ENCODE measurements at regions not wholly inside any gene's neighbourhood (a gene's known extent, or its start where the extent isn't known, plus 50 kb on each side); places are given as distances from the start of the nearest gene placed in this dataset.
"Not testable (repeated sequence)": the region's sequence is repeated elsewhere in the genome, so short reads cannot be mapped to it uniquely, and the experiment has no call there.

DNA sequence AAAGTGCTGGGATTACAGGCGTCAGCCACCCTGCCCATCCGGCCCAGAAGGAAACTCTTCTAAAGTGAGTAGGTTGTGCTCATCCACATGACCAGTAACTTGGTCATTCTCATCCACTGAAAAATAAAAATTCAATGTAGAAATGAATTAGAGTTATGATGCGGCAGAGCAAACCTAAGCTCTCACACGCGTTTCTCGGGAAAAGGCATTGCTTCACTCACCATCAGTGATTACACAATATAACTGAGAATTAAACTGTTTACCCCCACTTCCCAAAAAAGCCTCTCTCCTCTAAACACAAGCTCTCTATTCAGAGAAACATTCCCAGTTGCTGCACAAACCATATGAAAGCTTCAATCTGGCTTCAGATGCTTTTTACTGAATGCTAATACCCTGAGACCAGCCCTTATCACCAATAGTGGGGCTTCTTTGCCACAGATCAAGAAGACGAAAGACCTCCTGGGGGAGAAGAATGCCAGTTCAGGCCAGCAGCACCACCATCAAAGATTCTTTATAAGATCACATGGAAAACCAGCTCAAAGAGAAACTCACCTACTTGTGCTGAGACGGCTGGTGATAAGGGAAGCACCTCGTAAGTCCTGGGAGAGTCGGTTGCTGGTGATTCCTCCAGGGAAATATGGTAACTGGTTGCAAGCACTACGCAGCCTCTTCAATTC, 121.5 kb upstream of the SFSWAP start:
- DNase-seq: no peak

DNA sequence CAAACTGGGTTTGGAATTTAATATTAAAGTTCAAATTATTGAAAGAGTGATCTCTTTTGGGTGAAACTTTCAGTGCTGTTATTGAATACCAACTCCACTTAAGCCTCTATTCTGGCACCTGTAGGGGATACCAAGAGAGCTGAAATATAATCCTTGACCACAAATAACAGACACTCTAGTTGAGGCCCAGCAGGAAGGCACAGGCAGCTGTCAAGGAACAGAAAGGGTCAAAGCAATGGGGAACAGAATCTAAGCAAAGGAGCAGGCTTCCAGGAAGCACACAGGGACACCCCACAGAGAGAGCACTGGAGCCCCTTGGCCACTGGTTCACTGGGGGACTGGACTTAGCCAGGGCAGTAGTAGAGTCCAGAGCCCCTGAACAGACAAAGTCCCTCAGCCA, 120.9 kb upstream of the SFSWAP start:
- no peak for DNase-seq

DNA sequence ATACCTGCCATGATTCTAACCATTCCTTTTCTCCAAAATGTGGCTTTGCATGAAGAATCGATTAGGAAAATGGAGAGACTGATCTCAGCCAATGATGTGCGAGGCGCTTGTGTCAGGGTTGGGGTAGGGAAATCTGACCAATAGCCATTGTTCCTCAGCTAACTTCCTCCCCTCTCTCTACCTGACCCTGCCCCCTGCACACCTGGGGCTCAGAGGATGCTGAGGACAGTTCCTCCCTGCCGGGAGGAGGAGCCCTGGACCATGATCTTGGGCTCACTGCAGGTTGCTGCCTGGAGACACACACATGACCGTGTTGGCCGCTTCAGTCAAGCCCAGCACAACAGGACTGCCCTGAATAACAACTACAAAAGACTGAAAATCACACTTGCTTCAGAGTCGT, 119.8 kb upstream of the SFSWAP start:
- DNase-seq: no peak

DNA sequence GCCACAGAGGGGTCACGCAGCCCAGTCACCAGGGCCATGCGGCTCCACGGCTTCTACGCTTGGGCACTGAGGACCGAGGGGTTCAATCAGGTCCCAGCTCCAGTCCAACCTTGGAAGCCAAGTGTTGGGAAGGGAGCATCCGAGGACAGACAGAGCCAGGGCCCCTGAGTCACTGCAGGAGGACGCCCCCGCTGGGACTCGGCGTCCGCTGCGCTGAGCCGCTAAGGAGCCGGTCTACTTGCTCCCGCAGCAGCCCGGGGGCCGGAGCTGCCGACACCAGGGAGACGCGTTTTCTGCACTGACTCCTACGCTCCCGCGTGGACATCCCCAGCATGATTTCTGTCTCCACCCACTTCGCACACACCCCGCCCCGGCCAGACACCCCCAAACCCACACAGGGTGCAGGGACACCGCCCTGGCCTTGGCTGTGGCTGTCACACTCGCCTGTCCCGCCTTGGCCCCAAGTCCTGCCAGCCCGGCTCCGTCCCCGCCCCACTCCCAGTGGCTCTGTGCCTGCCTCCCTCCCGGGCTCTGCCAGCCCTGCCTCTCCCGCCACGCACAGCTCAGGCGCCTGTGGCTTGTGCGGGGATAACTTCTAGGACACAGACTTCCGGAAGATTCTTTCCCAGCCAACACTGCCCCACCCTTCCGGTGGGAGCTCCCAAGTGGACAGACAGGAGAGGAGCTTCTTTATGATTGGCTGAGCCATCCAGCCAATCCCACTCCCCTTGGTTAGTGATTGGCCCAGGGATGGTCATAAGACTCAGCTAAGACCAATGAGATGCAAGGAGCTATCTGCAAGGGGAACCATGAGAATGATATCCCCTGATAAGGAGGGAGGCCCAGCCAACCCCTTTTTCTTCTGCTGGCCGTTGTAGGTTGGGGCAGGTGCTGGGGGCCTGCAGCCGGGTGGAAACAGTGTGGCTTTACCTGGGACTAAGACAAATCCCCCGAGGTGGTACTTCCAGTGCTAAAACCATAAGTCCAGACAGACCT, 118.9 kb upstream of the SFSWAP start:
- no peak for DNase-seq

DNA sequence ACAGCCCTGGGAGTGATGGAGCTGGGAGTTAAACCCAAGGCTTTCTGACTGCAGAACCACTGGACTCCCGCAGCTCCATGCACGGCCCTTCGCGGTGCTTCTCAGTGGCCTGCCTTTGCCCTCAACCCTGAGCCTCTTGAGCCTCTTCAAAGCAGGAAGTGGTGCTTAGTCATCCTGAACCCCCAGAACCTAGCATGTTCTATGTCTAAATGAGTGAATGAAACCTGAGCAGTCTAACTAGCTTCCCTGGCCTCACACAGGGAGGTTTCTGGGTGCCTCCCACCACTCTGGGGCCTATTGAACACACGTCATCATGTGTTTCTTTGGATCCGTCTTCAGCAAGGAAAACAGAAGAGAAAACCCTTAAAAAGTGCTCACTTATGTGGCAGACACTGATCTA, 117.9 kb upstream of the SFSWAP start:
- DNase-seq: no peak

DNA sequence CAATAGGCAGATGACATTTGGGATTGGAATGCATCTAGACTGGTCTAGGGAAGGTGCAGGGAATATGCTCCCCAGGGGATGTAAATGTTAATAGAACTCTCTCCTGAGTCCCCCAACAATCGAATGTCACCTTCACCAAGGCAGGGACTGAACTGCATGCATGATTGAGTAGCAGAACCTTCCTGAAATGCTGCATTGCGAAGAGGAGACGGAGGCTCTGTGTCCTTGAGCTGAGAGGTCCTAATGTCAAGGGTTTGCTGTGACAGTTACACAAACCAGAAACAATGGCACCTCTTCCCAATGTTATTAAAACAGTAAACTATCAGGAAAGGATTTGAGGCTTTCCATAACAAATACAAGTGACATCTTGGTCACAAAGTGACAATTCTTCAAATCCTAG, 117.5 kb upstream of the SFSWAP start:
- no peak for DNase-seq

DNA sequence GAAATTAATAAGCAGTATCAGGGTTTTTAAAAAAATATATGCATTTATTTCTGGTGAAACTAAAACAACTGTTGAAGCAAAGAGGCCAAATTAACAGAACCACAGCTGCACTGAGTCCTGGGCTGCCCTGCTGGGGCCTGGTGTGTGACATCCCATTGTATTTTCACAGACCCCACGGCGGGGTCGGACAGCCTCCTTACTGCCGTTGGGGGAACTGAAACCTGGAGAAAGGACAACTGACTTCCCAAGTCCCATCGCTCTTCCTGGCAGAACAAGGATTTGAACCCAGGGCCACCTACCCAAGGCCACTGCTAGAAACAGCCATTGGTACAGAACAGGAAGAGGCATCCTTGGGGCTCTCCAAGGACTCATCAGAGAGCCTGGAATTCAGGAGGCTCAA, 114.8 kb upstream of the SFSWAP start:
- no peak for DNase-seq

DNA sequence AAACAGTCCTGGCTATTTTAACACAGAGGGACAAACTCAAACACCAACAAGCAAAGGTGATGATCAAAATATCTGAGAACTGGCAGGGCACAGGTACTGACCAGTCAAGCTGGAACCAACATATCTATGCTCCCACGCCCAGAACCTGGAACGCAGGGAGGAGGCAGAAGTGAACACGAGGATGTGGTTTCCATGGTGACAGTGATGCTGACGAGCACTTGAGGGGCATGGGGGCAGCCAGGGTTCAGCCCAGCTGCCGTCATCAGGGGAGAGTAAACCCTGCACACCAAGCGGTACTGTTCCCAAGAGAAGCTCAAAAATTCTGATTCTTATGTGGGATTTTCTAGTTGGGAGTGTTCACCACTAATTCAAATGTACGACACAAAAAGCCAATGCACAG, 113.6 kb upstream of the SFSWAP start:
- no peak for DNase-seq

DNA sequence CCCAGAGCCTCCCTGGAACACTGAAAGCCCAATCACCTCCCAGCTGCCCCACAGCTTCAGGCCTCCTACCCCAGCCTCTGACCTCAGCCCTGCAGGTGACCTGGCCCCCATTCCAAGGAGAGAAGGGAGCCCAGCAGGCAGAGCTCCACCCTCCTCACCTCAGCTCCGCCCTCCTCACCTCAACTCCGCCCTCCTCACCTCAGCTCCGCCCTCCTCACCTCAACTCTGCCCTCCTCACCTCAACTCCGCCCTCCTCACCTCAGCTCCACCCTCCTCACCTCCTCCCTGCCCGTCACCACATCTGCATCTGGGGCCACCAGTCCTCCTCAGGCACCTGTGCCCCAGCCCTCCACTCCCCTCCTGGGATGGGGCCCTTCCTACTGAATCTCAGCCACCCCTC, 112.2 kb upstream of the SFSWAP start:
- no peak for DNase-seq

DNA sequence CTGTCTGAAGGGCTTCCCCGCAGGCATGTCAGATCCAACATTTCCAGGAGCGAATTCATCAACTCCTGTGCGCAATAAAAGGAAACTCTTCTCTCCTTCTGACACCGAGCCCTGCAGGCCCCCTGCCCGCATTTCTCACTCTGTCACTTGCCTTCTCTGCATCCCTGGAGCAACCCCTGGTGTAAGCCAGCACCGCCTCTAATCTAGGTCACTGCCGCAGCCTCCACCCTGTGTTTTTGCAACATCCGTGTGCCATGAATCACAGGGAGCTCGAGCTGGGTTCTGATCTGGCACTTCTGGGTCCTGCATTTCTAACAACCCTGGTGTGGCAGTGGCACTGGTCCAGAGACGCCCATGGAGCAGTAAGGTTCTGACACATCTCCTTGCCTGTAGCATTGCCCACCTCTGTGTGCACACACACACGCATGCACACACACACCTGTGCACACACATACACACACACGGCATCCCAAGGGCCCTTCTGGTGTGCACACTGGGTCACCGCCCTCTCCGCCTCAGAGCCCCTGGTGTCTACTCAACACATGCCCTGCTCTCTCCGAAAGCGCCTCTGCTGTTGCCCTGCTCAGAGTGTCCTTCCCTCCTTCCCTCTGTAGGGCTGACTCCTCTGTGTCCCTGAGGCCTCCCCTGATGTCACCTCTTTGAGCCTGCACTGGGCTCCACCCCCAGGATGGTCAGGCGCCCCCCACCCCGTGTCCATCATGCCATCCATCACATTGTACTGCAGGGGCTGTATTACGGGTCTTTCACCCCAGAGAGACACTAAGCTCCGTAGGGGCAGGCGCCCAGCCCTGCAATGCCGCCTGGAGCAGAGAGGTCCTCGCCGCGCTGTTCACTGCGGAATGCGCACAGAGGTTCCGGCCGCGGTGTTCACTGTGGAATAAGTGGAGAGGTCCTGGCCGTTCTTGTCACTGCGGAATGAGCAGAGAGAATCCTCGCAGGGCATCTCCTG, 111.4 kb upstream of the SFSWAP start:
- no peak for DNase-seq

DNA sequence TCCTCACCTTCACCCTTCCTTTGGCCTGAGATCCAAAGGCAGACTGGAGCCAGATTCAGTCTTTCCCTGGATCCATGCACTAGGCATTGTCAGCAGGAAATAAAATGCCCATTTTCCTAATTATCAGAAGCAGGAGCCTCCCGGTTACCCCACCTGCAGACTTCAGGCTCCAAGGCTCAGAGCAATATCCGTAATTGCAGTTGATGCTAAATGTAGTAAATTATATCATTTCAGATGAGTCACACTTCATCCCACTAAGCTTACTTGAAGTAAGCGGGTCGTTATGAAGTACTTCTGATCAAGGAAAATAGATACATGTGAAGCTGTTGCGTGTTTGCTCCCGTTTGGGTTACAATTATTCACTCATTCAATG, 110.7 kb upstream of the SFSWAP start:
- no peak for DNase-seq

DNA sequence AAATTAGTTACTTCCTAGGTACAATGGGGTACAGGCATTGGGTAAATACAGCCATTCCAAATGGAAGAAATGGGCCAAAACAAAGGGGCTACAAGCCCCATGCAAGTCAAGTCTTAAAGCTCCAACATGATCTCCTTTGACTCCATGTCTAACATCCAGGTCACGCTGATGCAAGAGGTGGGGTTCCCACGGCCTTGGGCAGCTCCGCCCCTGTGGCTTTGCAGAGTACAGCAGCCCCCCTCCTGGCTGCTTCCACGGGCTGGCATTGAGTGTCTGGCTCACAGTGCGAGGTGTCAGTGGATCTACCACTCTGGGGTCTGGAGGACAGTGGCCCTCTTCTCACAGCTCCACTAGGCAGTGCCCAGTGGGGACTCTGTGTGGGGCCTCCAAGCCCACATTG, 109.4 kb upstream of the SFSWAP start:
- DNase-seq: not testable (repeated sequence)

DNA sequence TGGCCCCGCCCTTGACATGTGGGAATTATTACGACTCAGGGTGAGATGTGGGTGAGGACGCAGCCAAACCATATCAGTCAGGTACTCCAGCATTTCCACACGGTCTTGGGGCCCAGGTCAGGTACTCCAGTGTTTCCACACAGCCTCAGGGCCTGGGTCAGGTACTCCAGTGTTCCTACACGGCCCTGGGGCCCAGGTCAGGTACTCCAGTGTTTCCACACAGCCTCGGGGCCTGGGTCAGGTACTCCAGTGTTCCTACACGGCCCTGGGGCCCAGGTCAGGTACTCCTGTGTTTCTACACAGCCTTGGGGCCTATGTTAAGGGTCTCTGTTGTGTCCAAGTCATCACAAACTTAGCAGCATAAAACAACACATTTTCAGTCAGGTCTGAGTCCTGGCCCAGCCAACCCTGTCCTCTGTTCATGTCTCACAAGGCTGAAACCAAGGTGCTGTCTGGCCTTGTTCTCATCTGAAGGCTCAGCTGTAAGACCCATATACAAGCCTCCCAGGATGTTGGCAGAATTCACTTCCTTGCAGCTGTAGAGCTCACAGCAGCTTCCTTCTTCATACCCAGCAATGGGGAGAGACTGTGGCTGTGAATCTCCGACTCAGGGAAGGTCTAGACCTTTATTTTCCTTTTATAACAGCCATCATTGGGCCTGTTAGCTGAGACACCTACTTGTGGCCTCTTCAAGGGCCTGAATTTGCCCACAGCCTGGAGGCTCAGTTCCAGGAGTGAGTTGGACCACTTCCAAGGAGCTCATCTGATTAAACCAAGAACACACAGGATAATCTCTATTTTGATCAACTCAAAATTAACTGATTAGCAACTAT, 107.6 kb upstream of the SFSWAP start:
- no peak for DNase-seq

DNA sequence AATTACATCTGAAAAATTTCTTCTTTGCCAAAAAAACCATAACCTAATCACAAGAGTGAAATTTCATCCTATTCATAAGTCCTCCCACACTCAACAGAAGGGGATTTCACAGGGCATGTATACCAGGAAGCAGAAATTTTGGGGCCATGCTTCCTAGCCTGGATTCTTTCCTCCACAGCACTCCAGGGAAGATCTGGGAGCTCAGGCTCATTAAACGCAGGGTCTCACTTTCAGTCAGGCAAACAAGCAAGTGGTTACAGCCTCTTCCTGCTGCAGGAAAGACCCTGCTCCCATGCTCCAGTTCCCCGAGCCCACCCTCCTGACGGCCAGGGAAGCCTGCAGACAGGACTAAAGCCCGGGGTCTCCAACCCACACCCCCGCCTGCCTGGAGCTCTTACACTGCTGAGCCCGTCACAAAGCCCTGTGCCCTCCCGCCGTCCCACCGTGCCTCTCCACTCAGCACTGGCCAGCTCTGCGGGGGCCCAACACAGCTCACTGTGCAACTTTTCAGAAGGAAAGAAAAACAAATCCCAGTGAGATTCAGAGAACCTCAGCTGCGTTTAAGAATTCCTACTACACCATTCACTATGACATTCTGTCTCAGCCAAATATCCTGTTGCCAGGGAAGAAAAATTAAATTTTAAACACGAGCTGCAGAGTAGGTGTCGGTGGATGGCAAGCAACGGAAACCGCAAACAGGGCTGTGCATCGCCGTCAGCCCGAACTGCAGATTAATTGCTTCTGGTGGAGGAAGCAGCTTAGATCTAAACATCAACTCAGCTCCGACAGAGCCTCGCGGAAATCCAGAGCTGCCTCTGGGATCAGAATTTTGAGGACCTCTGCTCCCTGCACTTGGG, 106.7 kb upstream of the SFSWAP start:
- DNase-seq: peak; percentile 63

DNA sequence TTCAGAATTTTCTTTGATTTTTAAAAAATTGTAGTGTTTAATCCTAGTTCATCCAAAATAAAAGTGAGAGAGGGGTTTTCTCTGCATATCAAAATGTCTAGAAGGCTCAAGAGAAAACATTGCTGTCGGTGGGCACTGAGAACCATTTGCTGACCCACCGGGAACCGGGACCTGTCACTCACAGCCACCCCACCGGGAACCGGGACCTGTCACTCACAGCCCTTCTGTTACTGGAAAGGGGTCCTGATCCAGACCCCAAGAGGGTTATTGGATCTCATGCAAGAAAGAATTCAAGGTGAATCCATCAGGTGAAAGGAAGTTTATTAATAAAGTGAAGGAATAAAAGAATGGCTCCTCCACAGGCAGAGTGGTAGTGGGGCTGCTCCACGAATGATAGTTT, 106.0 kb upstream of the SFSWAP start:
- no peak for DNase-seq

DNA sequence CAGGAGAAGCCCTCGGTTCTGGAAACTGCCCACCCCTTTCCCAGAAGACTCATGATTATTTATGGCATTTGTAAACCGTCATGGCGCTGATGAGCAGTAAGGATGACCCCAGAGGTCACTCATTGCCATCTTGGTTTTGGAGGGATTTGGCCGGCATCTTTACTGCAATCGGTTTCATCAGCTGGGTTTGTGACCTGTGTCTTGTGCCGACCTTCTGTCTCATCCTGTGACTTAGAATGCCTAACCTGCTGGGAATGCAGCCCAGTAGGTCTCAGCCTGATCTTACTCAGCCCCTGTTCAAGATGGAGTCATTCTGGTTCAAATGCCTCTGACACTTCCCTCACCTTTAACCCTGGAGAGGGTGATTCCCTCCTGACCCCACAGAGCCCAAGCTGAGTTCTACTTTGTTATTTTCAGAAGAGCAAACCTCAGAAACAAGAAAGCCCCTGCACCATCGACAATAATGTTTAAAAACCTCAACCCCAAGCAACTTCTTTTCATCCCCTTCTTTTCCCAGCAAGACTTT, 105.5 kb upstream of the SFSWAP start:
- DNase-seq: no peak

DNA sequence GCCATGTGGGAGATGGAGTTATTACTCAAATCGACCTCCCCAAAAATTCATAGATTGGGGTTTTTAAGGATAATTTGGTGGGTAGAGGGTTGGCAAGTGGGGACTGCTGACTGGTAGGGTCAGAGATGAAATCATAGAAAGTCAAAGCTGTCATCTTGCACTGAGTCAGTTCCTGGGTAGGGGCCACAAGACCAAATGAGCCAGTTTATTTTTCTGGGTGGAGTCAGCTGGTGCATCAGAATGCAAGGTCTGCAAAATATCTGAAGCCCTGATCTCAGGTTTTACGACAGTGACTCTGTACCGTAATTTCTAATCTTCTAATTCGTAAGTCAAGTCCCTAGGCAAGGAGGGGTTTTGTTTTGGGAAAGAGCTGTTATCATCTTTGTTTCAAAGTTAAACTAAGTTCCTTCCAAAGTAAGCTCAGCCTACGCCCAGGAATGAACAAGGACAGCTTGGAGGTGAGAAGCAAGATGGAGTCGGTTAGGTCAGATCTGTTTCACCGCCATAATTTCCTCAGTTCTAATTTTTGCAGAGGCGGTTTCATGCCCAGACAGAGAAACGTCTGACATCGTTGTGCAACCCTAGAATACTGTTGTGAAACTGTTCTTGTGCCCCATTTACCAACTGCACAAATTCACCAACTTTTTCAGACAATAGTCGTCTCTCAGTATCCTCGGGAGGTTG, 104.5 kb upstream of the SFSWAP start:
- DNase-seq: no peak

DNA sequence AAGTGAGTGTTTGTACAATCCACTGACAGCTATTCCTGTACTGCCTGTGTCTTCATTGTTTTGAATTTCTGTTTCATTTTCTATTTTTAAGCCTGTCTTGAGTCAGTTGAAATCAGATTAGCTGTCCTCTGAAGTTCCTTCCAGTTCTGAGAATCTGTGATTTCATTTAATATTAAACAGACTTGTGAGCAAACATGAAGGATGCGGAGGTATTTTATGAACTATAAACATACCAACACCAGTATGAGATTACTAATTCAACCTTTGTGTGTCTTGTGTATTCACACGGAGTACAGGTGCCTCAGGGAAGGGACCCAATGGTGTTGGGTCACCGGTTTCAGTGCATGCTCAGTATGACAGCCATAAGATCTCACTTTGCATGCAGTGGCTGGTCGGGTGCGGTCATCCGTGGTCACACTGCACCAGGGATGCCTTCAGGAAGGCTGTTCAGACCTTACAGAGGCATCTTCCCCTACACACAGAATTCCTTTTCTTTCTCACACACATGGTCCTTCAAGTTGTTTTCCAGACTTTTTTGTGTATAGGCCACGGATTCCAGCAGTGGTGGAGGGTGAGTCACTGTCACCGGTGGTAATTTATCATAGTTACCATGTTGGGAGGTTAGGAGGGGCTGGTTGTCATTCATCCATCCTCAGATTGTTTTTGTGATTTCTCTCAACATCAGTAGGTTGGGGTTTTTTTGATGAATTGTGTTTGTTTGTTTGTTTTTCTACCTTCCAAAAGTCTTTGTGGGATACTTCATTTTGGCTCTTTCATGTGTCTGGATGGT, 103.0 kb upstream of the SFSWAP start:
- no peak for DNase-seq

Measured in central memory CD4-positive, alpha-beta T cell (primary cell).